Right lobe of liver (tissue), 6 donors: ENCODE measurements at regions not wholly inside any gene's neighbourhood (a gene's known extent, or its start where the extent isn't known, plus 50 kb on each side); places are given as distances from the start of the nearest gene placed in this dataset.

Experiments
- ATAC-seq, 4 donors: fragments of 200-7000 bp; cut with Tn5 transposase; one replicate each; pipeline ENCODE4 v1.9.1; 2020; ENCODE audit warnings: mild to moderate bottlenecking in 4 of 4, moderate library complexity in 4 of 4
- DNase-seq, 3 donors: peaks; one replicate each; pipeline ENCODE4 v3.0.0-alpha.2; 2020
- H3K27ac ChIP-seq, 3 donors: fragments of 200-600 bp; one replicate each; pipeline ENCODE4 v1.8.0; 2022
- H3K27me3 ChIP-seq, 2 donors: fragments of 200-600 bp; one replicate each; pipeline ENCODE4 v1.8.0; 2022
- H3K36me3 ChIP-seq, 4 donors: fragments of 200-600 bp; sonication (generic) in 1 of 4; one replicate each; pipeline versions ENCODE4 v1.5.1 to v1.8.0; 2017 to 2022; ENCODE audit warnings: control low read depth in 1 of 4
- H3K4me1 ChIP-seq, 4 donors: fragments of 200-600 bp; sonication (generic) in 1 of 4; one replicate each; pipeline versions ENCODE4 v1.5.1 to v1.8.0; 2017 to 2022; ENCODE audit warnings: control low read depth in 1 of 4
- H3K4me3 ChIP-seq, 3 donors: fragments of 200-600 bp; one replicate each; pipeline ENCODE4 v1.8.0; 2022
- H3K9me3 ChIP-seq, 4 donors: fragments of 200-600 bp; sonication (generic) in 1 of 4; one replicate each; pipeline versions ENCODE4 v1.5.1 to v1.8.0; 2017 to 2022; ENCODE audit warnings: control low read depth in 1 of 4
- POLR2A ChIP-seq: fragments of 450-650 bp; IDR thresholded peaks from one replicate; pipeline ENCODE4 v1.6.1; 2017; ENCODE audit warnings: antibody characterized with exemption, mild to moderate bottlenecking
- WGBS: methylation state at CpG from one replicate; pipeline ENCODE4 v1.1.6; 2018; ENCODE audit warnings: low coverage, low lambda C conversion rate; ENCODE audit not compliant: insufficient coverage; ENCODE audit errors: missing lambda C conversion rate; 5-methylcytosine and 5-hydroxymethylcytosine counted together
- intact Hi-C, 2 donors: fragments of 100-400 bp; cut with DNase I; formaldehyde crosslinking; loops; one replicate each; pipeline versions ENCODE4 v1.11.2 to v1.14.1; 2022
- TF ChIP-seq, protein P1 (sequence below), 4 donors: fragments of 200-600 bp in 3 of 4; fragments of 450-650 bp in 1 of 4; IDR thresholded peaks; one replicate each; pipeline versions ENCODE4 v1.5.1 to v1.8.0; 2016 to 2022; ENCODE audit warnings: antibody characterized with exemption in 4 of 4, mild to moderate bottlenecking in 2 of 4
- donor health status: DM: no; HTN: yes; CAD: no.
- donor health status: DM: no; HTN: no; CAD: no.
- donor health status: DM: no; HTN: no; CAD: no.
- donor health status: DM: no; HTN: yes; CAD: no.
- donor health status: DM: no; HTN: yes; CAD: no.

DNA sequence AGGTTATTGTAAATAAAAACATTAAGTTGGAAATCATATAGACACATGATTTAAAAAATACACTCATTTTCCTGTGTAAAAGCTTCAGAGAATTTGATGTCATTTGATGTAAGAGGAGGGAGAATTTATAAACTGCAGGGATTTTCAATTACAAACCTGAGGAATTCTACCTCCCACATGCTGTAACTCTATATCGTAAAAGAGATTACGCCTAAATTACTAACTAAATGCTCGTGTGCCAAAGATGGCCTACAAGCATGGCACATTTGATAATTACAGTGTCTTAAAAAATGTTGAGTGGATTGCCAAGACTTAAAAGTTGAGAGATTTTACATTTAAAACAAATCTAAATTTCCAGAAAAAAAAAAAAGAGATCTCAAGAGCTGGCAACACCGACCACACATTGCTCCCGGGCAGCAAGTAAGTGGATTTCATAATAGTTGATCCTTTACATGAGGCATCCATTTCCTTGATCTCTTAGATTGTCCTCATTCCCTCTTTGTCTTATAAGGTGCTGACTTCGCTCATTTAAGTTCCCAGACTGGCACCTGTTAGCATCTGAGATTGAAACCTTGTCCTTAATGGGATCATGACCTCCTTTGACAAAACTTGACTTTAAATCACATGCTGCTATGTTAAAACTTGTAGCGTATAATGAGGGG, 840.3 kb upstream of the ZEB2 start:
- H3K4me3 ChIP-seq, result no peak overlapping the region
- DNase-seq (no peak), ATAC-seq (no peak)
- intact Hi-C loops, result no loop called here
- H3K27me3 ChIP-seq, result no peaks in the 10 kb centered on the region
- no peak overlapping the region for H3K27ac ChIP-seq
- no peaks in the 10 kb centered on the region for H3K36me3 ChIP-seq
- H3K9me3 ChIP-seq, result no peaks in the 10 kb centered on the region
- WGBS, result 84% methylated on average over 7 of the region's 7 CpGs
- no peaks in the 10 kb centered on the region for H3K4me1 ChIP-seq
- TF ChIP-seq, protein P1, sequence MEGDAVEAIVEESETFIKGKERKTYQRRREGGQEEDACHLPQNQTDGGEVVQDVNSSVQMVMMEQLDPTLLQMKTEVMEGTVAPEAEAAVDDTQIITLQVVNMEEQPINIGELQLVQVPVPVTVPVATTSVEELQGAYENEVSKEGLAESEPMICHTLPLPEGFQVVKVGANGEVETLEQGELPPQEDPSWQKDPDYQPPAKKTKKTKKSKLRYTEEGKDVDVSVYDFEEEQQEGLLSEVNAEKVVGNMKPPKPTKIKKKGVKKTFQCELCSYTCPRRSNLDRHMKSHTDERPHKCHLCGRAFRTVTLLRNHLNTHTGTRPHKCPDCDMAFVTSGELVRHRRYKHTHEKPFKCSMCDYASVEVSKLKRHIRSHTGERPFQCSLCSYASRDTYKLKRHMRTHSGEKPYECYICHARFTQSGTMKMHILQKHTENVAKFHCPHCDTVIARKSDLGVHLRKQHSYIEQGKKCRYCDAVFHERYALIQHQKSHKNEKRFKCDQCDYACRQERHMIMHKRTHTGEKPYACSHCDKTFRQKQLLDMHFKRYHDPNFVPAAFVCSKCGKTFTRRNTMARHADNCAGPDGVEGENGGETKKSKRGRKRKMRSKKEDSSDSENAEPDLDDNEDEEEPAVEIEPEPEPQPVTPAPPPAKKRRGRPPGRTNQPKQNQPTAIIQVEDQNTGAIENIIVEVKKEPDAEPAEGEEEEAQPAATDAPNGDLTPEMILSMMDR (IDR thresholded peaks at IDR 0.05), result no peak
- no peak for TF ChIP-seq POLR2A

DNA sequence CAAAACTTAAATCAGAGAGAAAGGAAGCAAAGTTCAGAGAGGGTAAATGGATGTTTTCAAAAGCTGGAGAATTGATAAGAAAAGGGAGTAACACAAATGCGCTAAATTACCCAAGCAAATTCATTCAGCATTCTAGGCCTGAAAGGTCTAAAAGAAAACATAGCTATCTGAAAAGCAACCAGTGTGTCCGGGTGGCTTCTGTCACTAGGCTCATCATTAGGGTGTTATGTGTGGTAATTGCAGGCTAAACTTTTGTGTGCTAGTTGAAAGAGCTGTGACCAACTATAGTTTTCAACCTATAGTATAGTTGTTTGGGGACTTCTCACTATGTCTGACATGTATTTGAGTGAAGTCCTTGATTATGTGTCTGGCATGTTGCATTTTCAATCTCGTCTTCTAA, 839.6 kb upstream of the ZEB2 start:
- H3K27me3 ChIP-seq, result no peaks in the 10 kb centered on the region
- no peak overlapping the region for H3K4me3 ChIP-seq
- no peaks in the 10 kb centered on the region for H3K9me3 ChIP-seq
- DNase-seq (no peak), ATAC-seq (no peak)
- WGBS, result 45% methylated on average over 3 of the region's 3 CpGs
- TF ChIP-seq POLR2A, result no peak
- TF ChIP-seq, protein P1 (IDR thresholded peaks at IDR 0.05), result no peak
- intact Hi-C loops, result no loop called here
- no peaks in the 10 kb centered on the region for H3K36me3 ChIP-seq
- H3K4me1 ChIP-seq, result no peaks in the 10 kb centered on the region
- no peak overlapping the region for H3K27ac ChIP-seq

DNA sequence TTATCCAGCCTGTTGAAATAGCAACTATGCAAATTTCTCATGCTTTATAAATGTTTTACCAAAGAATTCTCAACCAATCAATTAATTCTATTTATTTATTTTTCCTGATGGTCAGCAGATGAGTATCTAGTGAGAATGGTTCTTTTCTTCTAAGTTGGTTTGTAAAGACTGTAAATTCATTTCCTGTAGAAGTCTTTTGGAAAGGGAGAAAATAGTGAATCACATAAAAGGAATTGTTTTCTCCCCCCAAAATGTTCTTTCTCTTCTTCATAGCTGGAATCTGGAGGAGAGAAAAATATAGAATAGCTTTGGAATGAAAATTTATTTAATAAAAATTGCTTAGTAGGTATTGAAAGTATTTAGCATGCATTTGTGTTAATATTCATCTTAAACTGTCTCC, 836.1 kb upstream of the ZEB2 start:
- DNase-seq (no peak), ATAC-seq (no peak)
- intact Hi-C loops, result no loop called here
- Histone ChIP-seq H3K4me3 (no peak overlapping the region), H3K27ac (no peak overlapping the region), H3K27me3 (no peaks in the 10 kb centered on the region), H3K4me1 (no peaks in the 10 kb centered on the region), H3K36me3 (no peaks in the 10 kb centered on the region), H3K9me3 (no peaks in the 10 kb centered on the region)
- no peak for TF ChIP-seq POLR2A
- TF ChIP-seq, protein P1 (IDR thresholded peaks at IDR 0.05), result no peak

DNA sequence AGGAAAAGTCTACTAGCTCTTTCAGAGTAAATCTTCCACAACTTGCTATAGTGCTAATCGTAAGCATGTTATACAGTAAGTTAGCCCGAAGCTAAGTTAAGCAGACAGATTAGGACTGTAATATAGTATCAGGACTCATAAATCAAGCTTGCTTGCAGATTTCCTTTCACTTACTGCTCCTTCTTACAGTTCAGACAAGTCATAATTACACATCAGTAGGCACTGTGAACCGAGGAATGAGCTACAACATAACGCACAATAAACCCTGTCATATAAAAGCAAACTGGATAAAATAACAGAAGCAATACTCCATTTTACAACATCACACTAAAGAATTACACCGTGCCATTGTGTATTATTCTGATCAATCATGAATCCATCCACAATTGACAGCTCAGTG, 832.6 kb upstream of the ZEB2 start:
- Histone ChIP-seq H3K36me3 (no peaks in the 10 kb centered on the region), H3K4me3 (no peak overlapping the region), H3K4me1 (no peaks in the 10 kb centered on the region), H3K27me3 (no peaks in the 10 kb centered on the region), H3K27ac (no peak overlapping the region), H3K9me3 (no peaks in the 10 kb centered on the region)
- no peak for DNase-seq
- intact Hi-C loops, result no loop called here
- no peak for ATAC-seq
- 77% methylated on average over 5 of the region's 5 CpGs for WGBS
- TF ChIP-seq POLR2A, result no peak
- TF ChIP-seq, protein P1 (IDR thresholded peaks at IDR 0.05), result no peak
